Inflammatory macrophage treated with lipopolysaccharide for 1 hour (primary cell): ENCODE measurements at regions not wholly inside any gene's neighbourhood (a gene's known extent, or its start where the extent isn't known, plus 50 kb on each side); places are given as distances from the start of the nearest gene placed in this dataset.

Source experiments
- DNase-seq, 2 donors: peaks; one replicate each; pipeline ENCODE4 v3.0.0-alpha.2; 2020 to 2022

DNA sequence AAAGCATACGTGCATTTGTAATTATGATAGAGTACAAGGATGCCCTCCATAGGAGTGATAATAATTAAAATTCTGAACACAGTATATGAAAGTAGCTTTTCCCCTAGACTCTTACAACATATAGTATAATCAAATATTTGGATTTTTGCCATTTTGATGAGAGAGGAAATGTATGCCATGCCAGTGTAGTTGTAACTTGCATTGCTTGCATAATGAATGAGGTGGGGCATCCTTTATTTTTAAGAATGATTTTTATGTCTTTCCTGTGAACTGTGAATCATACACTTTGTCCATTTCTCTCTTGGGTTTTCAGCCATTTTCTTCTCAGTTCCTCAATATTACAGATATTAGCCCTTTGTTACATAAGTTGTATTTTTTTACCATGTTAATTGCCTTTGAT is 197.5 kb downstream of the SCG2 start:
- DNase-seq = no peak

DNA sequence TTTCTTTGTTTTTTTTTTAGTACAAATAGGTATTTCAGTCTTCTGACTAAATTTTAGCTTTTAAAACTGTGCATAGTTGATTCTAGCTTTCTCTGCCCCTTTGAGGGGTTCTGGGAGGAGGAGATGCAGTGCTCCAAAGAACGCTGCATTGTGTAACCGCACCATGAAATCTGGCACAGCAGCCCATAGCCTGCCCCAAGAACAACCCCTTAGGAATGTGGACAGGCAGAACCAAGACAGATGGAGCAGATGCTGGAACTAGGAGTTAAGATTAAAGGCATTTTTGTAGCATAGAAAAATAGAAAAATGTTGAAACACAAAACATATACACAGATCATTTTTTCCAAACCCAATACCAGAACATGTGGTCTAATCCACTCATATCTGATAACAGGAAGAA is 187.5 kb downstream of the SCG2 start:
- DNase-seq = no peak

DNA sequence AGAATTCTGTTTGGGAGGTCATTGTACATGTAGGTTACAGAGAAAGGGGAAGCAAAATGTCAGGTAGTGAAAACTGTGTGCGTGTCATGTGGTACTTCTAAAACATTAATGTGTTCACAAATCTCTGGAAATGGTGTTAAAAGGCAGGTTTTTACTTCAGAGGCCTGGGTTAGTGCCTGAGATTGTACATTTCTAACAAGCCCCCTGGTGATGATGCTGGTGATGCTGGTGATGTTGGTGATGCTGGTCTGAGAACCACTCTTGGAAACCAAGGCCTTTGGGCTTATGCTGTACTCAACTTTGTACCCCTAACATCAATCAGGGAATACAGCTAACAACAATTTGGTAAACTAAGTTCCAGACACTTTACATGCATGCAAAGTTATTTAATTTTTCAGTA is 187.1 kb downstream of the SCG2 start:
- no peak for DNase-seq

DNA sequence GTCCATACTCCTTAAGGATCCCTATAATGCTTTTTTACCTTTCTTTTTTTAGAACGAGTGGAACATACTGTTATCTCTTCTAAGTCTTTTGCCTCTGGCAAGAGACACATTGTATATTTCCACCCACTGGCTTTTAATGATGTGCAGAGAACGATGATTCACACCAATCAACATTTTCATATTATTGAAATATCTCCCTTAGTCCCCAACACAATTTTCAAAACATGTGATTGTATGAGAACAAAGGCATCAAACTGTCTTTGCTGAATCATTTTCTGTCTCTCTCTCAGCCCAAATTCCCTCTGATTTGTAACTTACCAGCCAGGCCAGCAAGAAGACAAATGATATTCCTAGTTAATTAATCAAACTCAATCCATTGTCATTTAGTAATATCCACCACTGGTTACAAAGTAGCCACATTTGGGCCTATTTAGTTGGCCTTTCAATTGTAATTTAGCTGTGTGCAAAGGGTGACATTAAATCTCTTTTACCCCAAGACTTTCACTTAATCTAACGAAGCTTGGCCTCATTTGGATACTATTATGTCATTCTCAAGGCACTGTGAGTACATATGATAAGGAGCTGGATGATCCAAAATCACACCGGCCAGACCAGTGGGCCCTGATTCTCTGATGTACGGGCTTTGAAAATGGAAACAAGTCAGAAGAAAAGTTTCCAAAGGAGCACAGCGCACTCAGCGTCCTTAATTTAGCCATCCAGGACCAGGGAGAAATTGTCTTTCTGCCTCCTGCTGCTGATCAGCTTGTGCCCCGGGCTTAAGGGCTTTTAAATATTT is 185.1 kb downstream of the SCG2 start:
- no peak for DNase-seq

DNA sequence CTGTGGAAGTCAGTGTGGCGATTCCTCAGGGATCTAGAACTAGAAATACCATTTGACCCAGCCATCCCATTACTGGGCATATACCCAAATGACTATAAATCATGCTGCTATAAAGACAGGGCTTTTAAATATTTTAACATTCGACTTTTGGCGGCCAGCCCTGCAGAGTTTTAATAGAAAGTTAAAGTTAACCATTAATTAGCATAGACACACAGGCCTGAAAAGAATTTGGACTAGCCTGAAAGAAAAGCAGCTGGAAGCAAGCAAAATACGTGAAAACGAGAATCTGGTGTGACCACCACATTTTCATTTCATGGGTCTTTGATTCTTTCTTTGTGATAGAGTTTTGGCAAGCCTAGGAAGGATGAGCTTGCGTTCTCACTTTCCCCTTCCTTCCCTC is 184.0 kb downstream of the SCG2 start:
- no peak for DNase-seq

DNA sequence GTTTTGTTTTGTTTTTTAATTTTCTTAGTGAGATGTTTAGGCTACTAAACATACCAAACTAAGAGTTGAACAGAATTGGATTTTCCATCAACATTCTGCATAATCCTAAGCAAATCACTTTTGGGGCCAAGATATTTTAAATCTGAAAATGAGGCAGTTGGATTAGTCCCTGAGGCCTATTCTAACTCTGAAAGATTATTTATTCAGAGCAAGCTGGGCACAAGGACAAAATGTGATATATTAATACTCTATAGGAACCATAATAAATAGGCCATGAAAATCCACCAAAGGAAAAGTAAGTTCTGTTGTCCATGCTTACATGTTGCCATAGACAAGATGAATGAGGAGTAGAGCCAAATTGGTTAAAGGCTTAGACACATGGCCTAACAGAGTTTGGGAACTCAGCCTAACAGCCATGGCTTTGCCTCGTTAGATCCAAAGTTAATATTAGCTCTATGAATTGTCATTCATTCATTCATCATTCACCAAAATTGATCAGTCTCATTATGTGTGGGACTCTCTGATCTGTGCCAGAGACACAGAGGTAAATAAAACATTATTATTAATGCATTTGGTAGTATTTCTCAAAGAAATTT is 183.5 kb downstream of the SCG2 start:
- DNase-seq = no peak

DNA sequence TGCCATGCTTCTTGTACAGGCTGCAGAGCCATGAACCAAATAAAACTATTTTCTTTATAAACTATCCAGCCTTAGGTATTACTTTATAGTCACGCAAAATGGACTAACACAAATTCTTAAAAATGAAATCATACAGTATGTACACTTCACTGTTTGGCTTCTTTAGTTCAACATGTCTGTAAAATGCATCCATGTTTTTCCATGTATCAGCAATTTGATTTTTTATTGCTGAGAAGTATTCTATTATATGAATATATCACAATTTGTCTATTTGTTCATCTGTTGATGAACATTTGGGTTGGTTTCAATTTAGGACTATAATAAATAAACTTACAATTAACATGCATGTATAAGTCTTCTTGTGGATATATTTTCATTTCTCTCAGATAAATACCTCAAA is 182.1 kb downstream of the SCG2 start:
- DNase-seq = no peak

DNA sequence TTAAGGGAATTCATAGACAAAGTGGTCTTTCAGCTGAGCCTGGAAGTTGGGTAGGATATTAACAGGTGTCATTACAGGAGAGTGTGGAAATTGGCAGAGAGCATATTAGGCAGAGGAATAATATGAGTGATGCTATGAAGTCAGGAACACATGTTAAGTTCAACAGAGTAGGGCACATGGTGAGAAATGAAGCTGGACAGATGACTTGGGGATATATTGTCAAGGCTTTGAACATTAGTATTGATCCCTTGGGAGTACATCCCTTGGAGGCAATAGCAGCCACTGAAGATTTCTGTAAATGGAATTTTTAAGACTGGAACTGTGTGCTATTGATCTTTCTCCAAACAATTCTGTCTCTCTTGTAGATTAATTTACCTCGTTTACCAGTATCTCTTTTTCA is 170.7 kb downstream of the SCG2 start:
- DNase-seq = no peak

DNA sequence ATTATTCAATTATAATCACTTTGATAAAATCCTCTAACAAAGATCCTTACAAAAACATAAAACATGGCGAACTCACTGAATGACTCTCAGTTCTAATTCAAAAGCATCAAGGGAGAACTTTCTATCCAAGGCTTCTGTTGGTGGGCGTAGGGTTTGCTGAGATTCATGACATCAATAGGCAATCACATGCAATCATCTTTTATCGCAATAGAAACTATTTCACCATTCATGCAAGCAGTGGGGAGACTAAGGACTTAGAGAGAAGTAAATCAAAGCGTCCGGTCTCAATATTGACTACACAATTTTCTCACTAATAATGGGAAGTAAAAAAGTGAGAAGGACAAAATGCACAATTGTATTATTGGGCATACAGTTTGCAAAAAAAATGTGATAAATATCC is 168.7 kb downstream of the SCG2 start:
- DNase-seq = peak; percentile 22 to 45

DNA sequence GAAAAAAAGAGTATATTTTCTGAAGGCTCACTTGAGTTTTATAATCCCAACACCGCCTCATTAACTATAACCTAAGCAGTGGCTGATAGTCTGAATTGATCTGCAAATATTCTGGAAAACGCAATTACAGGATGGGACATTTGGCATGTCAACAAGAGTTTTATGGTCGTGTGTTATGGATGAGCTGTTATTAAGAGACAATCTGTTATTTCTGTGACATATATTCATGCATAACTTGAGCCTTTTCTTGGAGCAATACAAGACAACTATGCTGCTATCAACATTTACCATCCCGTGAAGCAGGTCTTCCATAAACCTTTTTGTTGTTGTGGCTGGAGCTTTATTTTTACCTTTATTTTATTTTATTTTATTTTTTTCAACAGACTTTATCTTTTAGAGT is 164.4 kb downstream of the SCG2 start:
- DNase-seq = no peak

DNA sequence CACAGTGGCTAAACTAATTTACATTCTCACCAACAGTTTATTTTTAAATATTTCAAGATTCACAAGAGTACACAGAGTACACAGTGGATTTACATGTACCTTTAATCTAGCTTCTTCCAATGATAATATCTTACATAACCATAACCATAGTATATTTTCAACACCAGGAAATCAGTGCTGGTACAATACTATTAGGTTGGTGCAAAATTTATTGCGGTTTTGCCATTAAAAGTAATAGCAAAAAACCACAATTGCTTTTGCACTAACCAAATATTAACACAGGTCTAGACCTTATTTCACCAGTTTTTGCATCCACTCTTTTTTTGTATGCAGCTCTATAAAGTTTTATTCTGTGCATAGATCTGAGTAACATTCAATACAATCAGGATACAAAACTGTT is 163.0 kb downstream of the SCG2 start:
- no peak for DNase-seq

DNA sequence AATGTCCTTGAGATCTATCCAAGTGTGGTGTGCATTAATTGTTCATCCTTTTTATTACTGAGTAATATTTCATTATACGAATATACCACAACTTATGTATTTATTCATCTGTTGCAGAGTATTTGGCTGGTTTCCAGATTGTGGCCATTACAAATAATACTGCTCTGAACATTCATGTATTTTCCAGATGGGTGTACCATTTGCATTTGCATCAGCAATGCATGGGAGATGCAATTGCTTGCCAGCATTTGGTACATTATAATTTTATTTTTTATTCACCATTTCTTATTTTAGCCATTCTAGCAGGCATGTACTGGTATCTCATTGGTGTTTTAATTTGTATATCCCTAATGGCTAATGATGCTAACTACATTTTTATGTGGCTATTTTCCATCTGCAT is 162.4 kb downstream of the SCG2 start:
- no peak for DNase-seq

DNA sequence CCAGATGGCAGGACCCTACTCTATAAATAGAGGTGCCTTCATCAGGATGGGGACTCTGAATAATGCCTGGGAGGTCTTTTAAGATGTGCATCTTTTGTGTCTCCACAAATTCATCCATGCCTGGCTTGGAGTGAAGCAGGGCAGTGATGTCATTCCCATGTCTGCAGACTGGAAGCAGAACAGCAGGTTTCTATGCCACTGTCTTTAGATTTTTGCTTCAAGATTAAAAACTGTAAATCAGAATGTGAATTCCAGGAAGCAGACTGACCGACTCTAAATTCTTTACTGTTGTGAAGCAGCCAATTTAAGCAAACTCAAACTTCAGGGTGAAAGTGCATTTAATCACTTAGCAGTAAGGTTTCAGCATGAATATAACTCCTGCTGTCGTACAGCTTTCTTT is 159.3 kb downstream of the SCG2 start:
- no peak for DNase-seq

DNA sequence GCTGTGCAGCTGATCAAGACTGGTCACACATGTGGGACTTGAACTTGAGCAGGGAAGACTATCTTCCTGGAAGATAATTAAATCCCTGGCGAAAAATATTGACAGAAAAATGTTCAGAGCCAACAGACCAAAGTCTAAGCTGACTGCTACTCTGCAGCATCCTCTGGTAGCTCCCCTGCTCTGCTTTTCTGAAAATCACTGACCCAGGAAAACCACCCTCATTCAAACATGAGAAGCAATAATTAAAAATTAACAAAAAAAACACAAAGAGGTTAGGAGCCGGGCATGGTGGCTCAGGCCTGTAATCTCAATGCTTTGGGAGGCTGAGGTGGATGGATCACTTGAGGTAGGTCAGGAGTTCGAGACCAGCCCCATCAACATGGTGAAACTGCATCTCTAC is 151.9 kb downstream of the SCG2 start:
- no peak for DNase-seq

DNA sequence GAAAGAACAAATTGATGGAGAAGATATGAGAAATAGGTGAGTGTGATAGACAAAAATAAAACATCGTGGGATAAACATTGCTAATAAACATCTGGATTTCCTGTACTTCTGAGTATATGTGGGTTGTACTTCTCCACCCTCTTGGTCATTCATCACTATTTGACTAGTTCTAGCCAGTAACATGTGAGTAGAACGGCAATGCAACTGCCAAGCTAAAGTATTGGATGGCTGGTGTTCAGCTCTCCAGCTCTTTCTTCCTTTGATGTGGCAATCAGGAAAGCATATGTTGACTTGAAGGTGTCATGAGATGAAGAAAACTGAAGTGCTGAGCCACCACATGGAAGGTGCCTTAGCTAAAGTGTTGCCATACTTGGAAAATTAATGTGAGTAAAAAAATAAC is 144.9 kb downstream of the SCG2 start:
- no peak for DNase-seq

DNA sequence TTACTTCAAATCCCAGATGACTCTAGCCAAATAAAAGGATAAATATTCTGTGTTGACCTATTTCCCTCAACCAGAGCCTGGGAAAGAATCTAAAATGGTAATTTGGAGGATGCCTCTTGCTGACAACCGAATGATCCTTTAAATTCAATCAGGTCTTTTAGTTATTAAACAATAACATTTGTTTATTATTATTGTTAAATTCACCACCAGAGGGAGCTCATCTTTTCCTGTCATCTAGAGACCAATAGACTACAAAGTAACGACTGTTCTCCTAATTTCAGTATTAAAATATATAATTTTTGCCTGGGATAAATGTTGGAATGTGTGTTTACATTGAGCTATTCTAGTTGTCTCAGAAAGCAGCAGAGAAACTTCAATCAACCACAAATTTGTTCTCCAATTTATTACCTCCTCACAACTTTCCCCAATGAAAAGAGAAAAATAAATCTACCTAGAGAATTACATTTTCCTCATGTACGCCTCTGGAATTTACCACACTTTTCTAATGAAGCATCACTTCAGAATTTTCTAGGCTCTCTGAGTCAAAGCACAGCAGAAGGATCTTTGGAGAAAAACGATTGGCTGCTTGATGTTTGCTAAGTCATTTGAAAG is 142.7 kb downstream of the SCG2 start:
- peak in 1 of 2 donors; percentile 70 for DNase-seq

DNA sequence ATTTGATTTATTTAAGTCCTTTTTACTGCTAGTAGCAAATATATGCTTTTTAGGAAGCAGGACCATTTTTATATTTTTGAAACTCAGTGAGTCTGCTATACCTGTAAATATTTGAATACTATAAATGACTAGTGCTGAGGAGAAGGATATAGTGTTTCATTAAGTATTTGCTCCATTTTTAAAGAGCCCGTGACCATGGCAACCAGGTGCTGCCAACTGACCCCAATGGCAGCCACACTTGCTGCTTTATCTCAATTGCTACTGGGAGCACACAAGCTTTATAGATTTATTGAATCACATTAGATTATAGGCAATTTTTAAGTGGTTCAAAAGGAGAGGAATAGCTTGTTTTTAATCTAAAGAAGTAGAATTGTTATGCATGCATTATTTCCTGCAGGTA is 142.0 kb downstream of the SCG2 start:
- DNase-seq = no peak

DNA sequence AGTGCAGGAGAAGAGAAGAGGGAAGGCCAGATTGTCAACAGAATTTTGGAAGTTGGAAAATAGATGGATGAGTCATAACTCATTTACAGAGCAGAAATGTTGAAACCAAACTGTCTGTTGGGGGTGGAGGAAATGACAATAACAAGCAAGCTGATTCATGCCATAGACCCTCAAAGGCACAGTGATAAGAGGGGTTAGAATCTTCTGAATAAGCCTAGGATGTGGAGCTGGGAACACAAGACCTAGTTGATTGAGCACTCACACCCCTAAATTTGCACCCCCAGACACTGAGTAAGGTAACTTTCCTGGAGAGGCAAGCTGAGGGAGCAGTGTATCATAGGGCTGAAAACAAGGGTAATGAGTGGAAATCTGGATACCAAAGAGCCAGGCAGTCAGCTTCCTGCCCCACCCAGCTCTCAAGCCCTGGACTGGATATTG is 141.4 kb downstream of the SCG2 start:
- DNase-seq = peak; percentile 61 to 65

DNA sequence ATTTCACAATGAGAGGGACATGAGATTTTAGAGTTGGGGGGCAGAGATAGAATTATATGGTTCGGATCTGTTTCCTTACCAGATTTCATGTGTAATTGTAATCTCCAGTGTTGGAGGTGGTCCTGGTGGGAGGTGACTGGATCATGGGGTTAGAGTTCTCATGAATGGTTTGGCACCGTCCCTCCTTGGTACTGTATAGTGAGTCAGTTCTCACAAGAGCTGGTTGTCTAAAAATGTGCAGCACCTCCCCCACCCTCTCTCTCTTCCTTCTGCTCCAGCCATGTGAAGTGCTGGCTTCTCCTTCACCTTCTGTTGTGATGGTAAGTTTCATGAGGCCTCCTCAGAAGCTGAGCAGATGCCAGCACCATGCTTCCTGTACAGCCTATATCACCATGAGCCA is 138.1 kb downstream of the SCG2 start:
- DNase-seq = no peak

DNA sequence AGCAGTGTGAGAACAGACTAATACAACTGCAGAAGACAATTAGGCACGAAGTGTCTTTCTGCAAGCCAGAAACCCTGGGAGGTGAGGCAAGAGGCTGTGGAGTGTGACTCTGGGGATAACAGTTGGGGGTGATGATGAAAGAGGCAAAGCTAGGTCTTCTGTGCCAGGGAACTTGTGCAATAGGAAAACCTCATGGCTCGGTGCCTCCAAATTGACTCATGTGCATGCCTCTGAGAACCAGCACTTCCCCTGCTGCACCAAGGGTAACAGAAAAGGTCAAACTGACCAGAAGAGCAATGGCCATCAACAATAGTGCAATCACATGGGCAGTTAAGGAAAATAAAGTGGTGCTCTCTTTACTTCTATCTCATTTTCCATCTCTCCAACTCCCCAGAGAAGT is 136.4 kb downstream of the SCG2 start:
- DNase-seq = peak; percentile 93 to 98

DNA sequence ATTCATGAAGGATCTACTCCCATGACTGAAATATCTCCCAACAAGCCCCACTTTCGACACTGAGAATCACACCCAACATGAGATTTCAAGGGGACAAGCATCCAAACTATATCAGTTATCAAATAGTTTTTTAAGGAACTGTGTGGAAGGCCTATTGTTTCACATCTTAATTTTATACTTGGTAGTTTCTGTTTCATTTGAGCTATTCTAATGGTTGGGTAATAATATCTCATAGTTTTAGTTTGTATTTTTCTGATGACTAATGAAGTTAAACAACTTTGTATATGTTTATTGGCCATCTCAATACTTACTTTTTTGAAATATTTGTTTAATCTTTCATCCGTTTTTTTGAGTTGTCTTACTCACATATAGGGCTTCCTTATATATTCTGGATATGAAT is 135.0 kb downstream of the SCG2 start:
- DNase-seq = peak; percentile 57 to 61

DNA sequence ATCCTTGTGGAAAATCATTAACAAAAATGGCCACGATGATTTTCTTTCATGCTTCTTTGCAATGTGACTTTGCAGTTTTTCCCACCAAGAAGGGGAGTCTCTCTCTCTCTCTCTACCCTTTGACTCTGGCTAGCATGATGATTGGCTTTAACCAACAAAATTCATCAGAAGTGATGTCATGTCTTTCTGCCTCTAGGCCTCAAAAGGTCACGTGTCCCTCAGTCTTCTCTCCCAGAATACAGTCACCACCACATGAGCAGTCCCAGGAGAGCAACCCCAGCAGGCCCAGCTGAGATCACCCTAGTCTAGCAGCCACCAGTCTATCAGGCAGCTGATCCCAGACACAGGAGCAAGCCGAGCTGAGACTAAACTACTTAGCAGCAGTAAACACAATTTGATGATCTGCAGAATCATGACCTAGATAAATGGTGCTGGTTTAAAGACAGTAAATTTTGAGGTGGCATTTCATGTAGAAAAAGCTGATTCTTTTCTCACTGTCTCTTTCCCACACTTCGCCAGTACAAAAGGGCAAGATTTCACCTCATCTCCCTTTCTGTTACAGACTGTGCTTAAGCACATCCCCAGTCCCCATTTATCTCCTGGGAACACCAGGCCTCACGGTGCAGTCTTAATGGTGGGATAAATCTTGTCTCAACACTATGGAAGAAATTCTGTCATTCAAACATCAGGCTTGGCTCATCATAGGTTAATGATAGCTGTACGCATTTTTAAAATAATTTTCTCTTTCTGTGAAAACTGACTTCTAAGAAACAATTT is 132.7 kb downstream of the SCG2 start:
- DNase-seq = peak; percentile 18 to 73

DNA sequence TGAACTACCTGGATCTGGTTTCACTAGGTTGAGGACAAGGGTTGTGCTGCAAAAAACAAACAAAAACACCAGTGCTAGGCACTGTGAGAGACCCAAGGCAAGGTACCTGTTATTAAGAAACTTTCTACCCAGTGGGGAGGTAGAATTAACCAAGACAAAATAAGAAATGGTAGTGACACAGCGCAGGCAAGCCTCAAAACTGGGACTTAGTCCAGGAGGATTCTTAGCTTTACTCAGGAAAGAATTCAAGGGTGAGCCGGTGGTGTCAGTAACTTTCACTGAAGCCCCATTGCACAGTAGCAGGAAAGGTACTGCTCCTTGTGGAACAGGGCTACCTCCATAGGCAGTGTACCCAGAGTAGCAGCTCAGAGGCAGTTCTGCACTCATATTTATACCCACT is 131.6 kb downstream of the SCG2 start:
- DNase-seq = no peak

DNA sequence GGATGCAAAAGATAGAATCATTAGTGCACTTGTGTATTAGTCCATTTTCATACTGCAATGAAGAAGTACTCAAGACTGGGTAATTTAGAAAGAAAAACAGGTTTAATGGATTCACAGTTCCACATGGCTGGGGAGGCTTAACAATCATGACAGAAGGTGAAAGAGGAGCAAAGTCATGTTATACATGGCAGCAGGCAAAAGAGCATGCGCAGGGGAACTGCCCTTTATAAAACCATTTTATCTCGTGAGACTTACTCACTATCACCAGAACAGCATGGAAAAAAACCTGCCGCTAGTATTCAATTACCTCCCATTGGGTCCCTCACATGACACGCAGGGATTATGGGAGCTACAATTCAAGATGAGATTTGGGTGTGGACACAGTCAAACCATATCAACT is 129.4 kb downstream of the SCG2 start:
- no peak for DNase-seq
